ENCODE measurements at regions not wholly inside any gene's neighbourhood (a gene's known extent, or its start where the extent isn't known, plus 50 kb on each side); places are given as distances from the start of the nearest gene placed in this dataset.

DNA sequence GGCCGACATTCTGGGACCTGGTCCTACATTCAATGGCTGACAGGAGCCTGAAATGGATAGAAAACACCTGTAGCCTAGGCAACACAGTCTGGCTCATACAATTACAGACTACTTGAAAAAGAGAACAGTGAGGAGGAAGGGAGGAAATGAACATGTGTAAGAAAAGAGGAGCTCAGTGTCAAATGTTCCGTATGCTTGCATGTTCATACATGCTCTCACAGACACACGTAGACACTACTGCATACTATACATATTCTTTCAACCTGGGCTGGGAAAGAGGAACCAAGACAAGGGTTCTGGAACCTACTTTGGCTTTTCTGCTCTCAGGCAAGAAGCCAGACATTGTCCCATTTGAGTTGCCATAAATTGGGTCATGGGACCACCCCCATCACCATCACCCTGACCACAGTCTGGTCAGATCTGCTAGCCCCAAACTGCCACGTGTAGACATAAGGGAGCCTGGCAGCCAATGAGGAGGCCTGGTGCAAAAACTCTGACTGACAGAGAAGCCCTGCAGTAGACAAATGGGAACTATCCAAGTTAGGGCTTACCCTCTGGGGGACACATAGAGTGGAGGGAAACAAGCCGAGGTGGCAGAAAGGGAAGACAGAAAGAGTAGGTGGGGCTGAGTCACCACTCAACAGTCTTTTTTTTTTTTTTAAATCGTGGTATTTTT, 310.0 kb downstream of the SHQ1 start:
- TF ChIP-seq, protein P1, sequence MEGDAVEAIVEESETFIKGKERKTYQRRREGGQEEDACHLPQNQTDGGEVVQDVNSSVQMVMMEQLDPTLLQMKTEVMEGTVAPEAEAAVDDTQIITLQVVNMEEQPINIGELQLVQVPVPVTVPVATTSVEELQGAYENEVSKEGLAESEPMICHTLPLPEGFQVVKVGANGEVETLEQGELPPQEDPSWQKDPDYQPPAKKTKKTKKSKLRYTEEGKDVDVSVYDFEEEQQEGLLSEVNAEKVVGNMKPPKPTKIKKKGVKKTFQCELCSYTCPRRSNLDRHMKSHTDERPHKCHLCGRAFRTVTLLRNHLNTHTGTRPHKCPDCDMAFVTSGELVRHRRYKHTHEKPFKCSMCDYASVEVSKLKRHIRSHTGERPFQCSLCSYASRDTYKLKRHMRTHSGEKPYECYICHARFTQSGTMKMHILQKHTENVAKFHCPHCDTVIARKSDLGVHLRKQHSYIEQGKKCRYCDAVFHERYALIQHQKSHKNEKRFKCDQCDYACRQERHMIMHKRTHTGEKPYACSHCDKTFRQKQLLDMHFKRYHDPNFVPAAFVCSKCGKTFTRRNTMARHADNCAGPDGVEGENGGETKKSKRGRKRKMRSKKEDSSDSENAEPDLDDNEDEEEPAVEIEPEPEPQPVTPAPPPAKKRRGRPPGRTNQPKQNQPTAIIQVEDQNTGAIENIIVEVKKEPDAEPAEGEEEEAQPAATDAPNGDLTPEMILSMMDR (IDR thresholded peaks at IDR 0.05; ENCODE audit: extremely low read depth in 1 of 2, insufficient read depth in 1 of 2, low read depth in 1 of 2, low read length in 2 of 2): no peak
- TF ChIP-seq POLR2AphosphoS5 (IDR thresholded peaks at IDR 0.05; ENCODE audit: insufficient read depth, low read depth, low read length) (no peak), MAX (IDR thresholded peaks at IDR 0.05; ENCODE audit: insufficient read depth, insufficient read length) (no peak)

All from endothelial cell of umbilical vein (primary cell).